GM12872 (cell line): ENCODE measurements at regions not wholly inside any gene's neighbourhood (a gene's known extent, or its start where the extent isn't known, plus 50 kb on each side); places are given as distances from the start of the nearest gene placed in this dataset.

Experiments
- TF ChIP-seq, protein P1 (sequence below): IDR thresholded peaks from 3 replicates; pipeline ENCODE4 v1.5.1; 2011; ENCODE audit warnings: low read depth, mild to moderate bottlenecking, low read length, moderate library complexity; ENCODE audit not compliant: insufficient read depth

- TF ChIP-seq, protein P1, sequence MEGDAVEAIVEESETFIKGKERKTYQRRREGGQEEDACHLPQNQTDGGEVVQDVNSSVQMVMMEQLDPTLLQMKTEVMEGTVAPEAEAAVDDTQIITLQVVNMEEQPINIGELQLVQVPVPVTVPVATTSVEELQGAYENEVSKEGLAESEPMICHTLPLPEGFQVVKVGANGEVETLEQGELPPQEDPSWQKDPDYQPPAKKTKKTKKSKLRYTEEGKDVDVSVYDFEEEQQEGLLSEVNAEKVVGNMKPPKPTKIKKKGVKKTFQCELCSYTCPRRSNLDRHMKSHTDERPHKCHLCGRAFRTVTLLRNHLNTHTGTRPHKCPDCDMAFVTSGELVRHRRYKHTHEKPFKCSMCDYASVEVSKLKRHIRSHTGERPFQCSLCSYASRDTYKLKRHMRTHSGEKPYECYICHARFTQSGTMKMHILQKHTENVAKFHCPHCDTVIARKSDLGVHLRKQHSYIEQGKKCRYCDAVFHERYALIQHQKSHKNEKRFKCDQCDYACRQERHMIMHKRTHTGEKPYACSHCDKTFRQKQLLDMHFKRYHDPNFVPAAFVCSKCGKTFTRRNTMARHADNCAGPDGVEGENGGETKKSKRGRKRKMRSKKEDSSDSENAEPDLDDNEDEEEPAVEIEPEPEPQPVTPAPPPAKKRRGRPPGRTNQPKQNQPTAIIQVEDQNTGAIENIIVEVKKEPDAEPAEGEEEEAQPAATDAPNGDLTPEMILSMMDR = no peak
These were observed 948.5 kb downstream of the SLC4A3 start for GRCh38 chr2:220575963-220576362.

DNA sequence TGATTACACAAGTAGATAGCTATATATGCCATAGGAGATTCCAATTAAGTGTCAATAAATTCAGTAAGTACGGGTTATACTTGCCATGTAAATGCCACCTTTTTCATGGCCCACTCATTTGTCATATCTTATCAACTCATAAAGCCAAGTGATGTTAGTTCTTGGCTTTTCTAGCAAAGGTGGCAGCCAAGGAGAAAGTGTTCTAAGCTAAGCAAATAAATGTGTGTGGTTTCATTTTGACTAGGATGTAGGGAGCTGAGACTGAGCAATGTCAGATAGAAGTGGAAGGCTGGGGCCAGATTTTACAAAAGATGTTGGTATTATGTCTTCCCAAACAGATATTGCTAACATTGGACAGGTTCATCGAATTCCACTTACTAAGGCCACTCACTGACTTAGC, 952.0 kb downstream of the SLC4A3 start:
- TF ChIP-seq, protein P1 = no peak

DNA sequence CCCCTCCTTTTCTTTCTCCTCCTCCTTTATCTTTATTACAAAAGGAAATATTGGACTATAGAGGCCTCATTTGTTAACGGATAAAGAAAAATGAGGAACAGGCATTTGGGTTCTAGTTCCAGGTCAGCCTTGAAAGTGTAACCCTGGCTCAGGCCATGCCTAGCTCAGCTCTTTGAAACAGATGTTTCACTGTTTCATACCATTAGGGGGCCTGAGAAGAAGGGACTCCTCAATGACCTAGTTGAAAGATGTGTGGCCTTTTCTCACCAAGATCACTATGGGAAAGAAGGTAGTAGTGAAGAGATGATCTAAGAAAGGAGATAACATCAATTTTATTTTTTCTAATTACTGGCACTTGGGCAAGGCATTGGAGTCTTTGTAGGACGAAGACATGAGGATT, 952.7 kb downstream of the SLC4A3 start:
- TF ChIP-seq, protein P1 = no peak

DNA sequence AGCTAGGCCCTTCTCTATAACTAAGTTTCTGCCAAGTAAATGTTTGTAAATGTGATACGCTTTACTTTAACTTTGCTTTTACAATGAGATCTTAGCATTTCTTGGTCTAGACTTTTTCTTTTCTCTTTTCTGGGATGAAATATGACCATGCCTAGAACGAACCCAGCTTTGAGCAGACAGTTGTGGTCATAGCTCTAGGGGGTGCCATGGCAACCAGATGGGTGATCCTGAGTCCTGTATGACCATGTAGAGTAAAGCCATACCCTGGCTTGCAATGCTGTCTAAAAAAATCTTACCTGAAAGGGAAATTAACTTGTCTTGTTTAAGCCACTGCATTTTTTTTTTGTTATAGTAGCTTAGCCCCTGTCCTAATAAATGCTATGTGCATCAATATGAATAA, 956.3 kb downstream of the SLC4A3 start:
- TF ChIP-seq, protein P1 = no peak

DNA sequence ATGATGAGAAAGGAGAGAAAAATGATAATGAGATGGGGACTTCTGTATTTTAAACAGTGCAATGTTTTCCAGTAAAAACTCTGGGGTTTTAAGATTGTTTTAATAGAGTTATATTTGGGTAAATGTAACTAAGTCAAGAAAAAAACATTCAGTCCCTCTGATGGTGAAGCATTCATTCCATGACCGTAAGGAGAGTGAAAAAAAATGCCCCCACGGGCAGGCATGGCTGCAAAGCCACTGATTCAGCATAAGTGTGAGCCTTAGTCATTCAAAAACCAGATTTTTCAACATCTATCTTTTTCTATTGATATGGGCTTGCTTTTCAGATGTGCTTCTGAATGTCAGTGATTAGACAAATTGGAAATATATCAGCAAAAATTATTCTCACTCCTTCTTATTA, 957.8 kb downstream of the SLC4A3 start:
- TF ChIP-seq, protein P1 = no peak

- TF ChIP-seq, protein P1 = no peak
These were observed 959.6 kb downstream of the SLC4A3 start for GRCh38 chr2:220586980-220587530.

- TF ChIP-seq, protein P1 = no peak
These were observed 960.7 kb downstream of the SLC4A3 start for GRCh38 chr2:220588148-220588547.
